SK-N-SH treated with all-trans-retinoic acid at 6 μM for 48 hours (cell line): ENCODE measurements at regions not wholly inside any gene's neighbourhood (a gene's known extent, or its start where the extent isn't known, plus 50 kb on each side); places are given as distances from the start of the nearest gene placed in this dataset.

ENCODE experiments used
- ATAC-seq: fragments of 200-7000 bp; cut with Tn5 transposase; 3 replicates; pipeline ENCODE4 v1.9.1; 2020; ENCODE audit warnings: mild to moderate bottlenecking, moderate library complexity
- ARNTL ChIP-seq: fragments of 450-650 bp; formaldehyde crosslinking; IDR thresholded peaks from 2 replicates; pipeline ENCODE4 v1.5.0; 2020; ENCODE audit warnings: low read depth, mild to moderate bottlenecking, moderate library complexity, borderline replicate concordance
- BACH2 ChIP-seq: fragments of 250-450 bp; sonication (Bioruptor Pico); IDR thresholded peaks from 2 replicates; pipeline ENCODE4 v1.9.0; 2021; ENCODE audit warnings: mild to moderate bottlenecking, borderline replicate concordance
- CREB5 ChIP-seq: fragments of 250-450 bp; sonication (Bioruptor Pico); IDR thresholded peaks from 2 replicates; pipeline ENCODE4 v1.5.1; 2020; ENCODE audit warnings: low read depth, mild to moderate bottlenecking, moderate library complexity
- CSDC2 ChIP-seq: fragments of 250-450 bp; sonication (Bioruptor Pico); IDR thresholded peaks from 2 replicates; pipeline ENCODE4 v1.5.0; 2020; ENCODE audit warnings: mild to moderate bottlenecking, moderate library complexity
- CSRNP3 ChIP-seq: fragments of 250-450 bp; sonication (Bioruptor Pico); IDR thresholded peaks from 2 replicates; pipeline ENCODE4 v1.5.1; 2021; ENCODE audit warnings: mild to moderate bottlenecking, moderate library complexity
- ESRRG ChIP-seq: fragments of 250-450 bp; sonication (Bioruptor Pico); IDR thresholded peaks from 2 replicates; pipeline ENCODE4 v1.6.1; 2021; ENCODE audit warnings: mild to moderate bottlenecking
- GLIS3 ChIP-seq: fragments of 250-450 bp; sonication (Bioruptor Pico); IDR thresholded peaks from 2 replicates; pipeline ENCODE4 v1.5.0; 2020; ENCODE audit warnings: mild to moderate bottlenecking, moderate library complexity
- ISL1 ChIP-seq: fragments of 250-450 bp; sonication (Bioruptor Pico); IDR thresholded peaks from 2 replicates; pipeline ENCODE4 v2.1.2; 2022; ENCODE audit warnings: mild to moderate bottlenecking, moderate library complexity
- OSR1 ChIP-seq: fragments of 250-450 bp; sonication (Bioruptor Pico); IDR thresholded peaks from 2 replicates; pipeline ENCODE4 v1.8.0; 2022; ENCODE audit warnings: moderate library complexity, mild to moderate bottlenecking, inconsistent platforms
- PPARA ChIP-seq: fragments of 250-450 bp; sonication (Bioruptor Pico); IDR thresholded peaks from 2 replicates; pipeline ENCODE4 v1.5.0; 2020; ENCODE audit warnings: mild to moderate bottlenecking, borderline replicate concordance
- RARB ChIP-seq: fragments of 250-450 bp; sonication (Bioruptor Pico); IDR thresholded peaks from 2 replicates; pipeline ENCODE4 v1.8.0; 2021; ENCODE audit warnings: mild to moderate bottlenecking, moderate library complexity
- SNAI2 ChIP-seq: fragments of 250-450 bp; sonication (Bioruptor Pico); IDR thresholded peaks from 2 replicates; pipeline ENCODE4 v1.5.0; 2020; ENCODE audit warnings: mild to moderate bottlenecking, moderate library complexity
- TCF4 ChIP-seq: fragments of 250-450 bp; sonication (Bioruptor Pico); IDR thresholded peaks from 2 replicates; pipeline ENCODE4 v1.8.0; 2021; ENCODE audit warnings: mild to moderate bottlenecking, moderate library complexity, borderline replicate concordance
- TOX ChIP-seq: fragments of 250-450 bp; sonication (Bioruptor Pico); IDR thresholded peaks from 2 replicates; pipeline ENCODE4 v1.8.0; 2021; ENCODE audit warnings: mild to moderate bottlenecking, moderate library complexity, borderline replicate concordance
- ZC3H10 ChIP-seq: fragments of 250-450 bp; sonication (Bioruptor Pico); IDR thresholded peaks from 2 replicates; pipeline ENCODE4 v1.5.1; 2021; ENCODE audit warnings: mild to moderate bottlenecking, moderate library complexity
- ZFP3 ChIP-seq: fragments of 250-450 bp; sonication (Bioruptor Pico); IDR thresholded peaks from 2 replicates; pipeline ENCODE4 v1.5.0; 2020; ENCODE audit warnings: mild to moderate bottlenecking, moderate library complexity
- ZFP30 ChIP-seq: fragments of 450-650 bp; formaldehyde crosslinking; IDR thresholded peaks from 2 replicates; pipeline ENCODE4 v1.5.0; 2022; ENCODE audit warnings: mild to moderate bottlenecking, moderate library complexity
- ZNF565 ChIP-seq: fragments of 450-650 bp; formaldehyde crosslinking; conservative IDR thresholded peaks from 2 replicates; pipeline ENCODE4 v1.5.0; 2020; ENCODE audit warnings: low read depth, mild to moderate bottlenecking, moderate library complexity
- ZNF70 ChIP-seq: fragments of 450-650 bp; formaldehyde crosslinking; IDR thresholded peaks from 2 replicates; pipeline ENCODE4 v1.5.0; 2020; ENCODE audit warnings: mild to moderate bottlenecking, moderate library complexity
- ZNF8 ChIP-seq: fragments of 450-650 bp; formaldehyde crosslinking; IDR thresholded peaks from 2 replicates; pipeline ENCODE4 v1.5.0; 2020; ENCODE audit warnings: mild to moderate bottlenecking, moderate library complexity
- TF ChIP-seq, protein P1 (sequence below): fragments of 250-450 bp; sonication (Bioruptor Pico); IDR thresholded peaks from 2 replicates; pipeline ENCODE4 v1.8.0; 2021; ENCODE audit warnings: low read depth, mild to moderate bottlenecking, moderate library complexity, borderline replicate concordance
- TF ChIP-seq, protein P2 (sequence below): fragments of 250-450 bp; sonication (Bioruptor Pico); IDR thresholded peaks from 2 replicates; pipeline ENCODE4 v1.8.0; 2020; ENCODE audit warnings: mild to moderate bottlenecking, moderate library complexity, borderline replicate concordance
- TF ChIP-seq, protein P3 (sequence below): fragments of 250-450 bp; sonication (Bioruptor Pico); IDR thresholded peaks from 2 replicates; pipeline ENCODE4 v1.5.0; 2020; ENCODE audit warnings: mild to moderate bottlenecking, moderate library complexity

GRCh38 chr3:56916716-56917360 lies 115.1 kb upstream of the ARHGEF3 start:
- no peak for TF ChIP-seq ZC3H10 (CRISPR knock-in tag)
- TF ChIP-seq BACH2 (CRISPR knock-in tag) = no peak
- no peak for TF ChIP-seq ISL1 (CRISPR knock-in tag)
- TF ChIP-seq CSDC2 (CRISPR knock-in tag) = no peak
- no peak for ATAC-seq

- no peak for ATAC-seq
- no peak for TF ChIP-seq RARB (CRISPR knock-in tag)
- no peak for TF ChIP-seq GLIS3 (CRISPR knock-in tag)
- TF ChIP-seq ESRRG (CRISPR knock-in tag) = no peak
- no peak for TF ChIP-seq ZC3H10 (CRISPR knock-in tag)
- TF ChIP-seq, protein P1, sequence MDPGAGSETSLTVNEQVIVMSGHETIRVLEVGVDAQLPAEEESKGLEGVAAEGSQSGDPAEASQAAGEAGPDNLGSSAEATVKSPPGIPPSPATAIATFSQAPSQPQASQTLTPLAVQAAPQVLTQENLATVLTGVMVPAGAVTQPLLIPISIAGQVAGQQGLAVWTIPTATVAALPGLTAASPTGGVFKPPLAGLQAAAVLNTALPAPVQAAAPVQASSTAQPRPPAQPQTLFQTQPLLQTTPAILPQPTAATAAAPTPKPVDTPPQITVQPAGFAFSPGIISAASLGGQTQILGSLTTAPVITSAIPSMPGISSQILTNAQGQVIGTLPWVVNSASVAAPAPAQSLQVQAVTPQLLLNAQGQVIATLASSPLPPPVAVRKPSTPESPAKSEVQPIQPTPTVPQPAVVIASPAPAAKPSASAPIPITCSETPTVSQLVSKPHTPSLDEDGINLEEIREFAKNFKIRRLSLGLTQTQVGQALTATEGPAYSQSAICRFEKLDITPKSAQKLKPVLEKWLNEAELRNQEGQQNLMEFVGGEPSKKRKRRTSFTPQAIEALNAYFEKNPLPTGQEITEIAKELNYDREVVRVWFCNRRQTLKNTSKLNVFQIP = no peak
- no peak for TF ChIP-seq PPARA (CRISPR knock-in tag)
- TF ChIP-seq ZNF8 (CRISPR knock-in tag) = no peak
- TF ChIP-seq SNAI2 (CRISPR knock-in tag) = no peak
- TF ChIP-seq, protein P2, sequence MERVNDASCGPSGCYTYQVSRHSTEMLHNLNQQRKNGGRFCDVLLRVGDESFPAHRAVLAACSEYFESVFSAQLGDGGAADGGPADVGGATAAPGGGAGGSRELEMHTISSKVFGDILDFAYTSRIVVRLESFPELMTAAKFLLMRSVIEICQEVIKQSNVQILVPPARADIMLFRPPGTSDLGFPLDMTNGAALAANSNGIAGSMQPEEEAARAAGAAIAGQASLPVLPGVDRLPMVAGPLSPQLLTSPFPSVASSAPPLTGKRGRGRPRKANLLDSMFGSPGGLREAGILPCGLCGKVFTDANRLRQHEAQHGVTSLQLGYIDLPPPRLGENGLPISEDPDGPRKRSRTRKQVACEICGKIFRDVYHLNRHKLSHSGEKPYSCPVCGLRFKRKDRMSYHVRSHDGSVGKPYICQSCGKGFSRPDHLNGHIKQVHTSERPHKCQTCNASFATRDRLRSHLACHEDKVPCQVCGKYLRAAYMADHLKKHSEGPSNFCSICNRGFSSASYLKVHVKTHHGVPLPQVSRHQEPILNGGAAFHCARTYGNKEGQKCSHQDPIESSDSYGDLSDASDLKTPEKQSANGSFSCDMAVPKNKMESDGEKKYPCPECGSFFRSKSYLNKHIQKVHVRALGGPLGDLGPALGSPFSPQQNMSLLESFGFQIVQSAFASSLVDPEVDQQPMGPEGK (CRISPR knock-in tag) = no peak
- no peak for TF ChIP-seq CREB5
- TF ChIP-seq TOX (CRISPR knock-in tag) = no peak
- TF ChIP-seq ZNF70 (CRISPR knock-in tag) = no peak
- no peak for TF ChIP-seq ARNTL (CRISPR knock-in tag)
- TF ChIP-seq TCF4 (CRISPR knock-in tag) = no peak
- TF ChIP-seq, protein P3, sequence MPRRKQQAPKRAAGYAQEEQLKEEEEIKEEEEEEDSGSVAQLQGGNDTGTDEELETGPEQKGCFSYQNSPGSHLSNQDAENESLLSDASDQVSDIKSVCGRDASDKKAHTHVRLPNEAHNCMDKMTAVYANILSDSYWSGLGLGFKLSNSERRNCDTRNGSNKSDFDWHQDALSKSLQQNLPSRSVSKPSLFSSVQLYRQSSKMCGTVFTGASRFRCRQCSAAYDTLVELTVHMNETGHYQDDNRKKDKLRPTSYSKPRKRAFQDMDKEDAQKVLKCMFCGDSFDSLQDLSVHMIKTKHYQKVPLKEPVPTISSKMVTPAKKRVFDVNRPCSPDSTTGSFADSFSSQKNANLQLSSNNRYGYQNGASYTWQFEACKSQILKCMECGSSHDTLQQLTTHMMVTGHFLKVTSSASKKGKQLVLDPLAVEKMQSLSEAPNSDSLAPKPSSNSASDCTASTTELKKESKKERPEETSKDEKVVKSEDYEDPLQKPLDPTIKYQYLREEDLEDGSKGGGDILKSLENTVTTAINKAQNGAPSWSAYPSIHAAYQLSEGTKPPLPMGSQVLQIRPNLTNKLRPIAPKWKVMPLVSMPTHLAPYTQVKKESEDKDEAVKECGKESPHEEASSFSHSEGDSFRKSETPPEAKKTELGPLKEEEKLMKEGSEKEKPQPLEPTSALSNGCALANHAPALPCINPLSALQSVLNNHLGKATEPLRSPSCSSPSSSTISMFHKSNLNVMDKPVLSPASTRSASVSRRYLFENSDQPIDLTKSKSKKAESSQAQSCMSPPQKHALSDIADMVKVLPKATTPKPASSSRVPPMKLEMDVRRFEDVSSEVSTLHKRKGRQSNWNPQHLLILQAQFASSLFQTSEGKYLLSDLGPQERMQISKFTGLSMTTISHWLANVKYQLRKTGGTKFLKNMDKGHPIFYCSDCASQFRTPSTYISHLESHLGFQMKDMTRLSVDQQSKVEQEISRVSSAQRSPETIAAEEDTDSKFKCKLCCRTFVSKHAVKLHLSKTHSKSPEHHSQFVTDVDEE (CRISPR knock-in tag) = no peak
- TF ChIP-seq ZFP30 (CRISPR knock-in tag) = no peak
- TF ChIP-seq ZNF565 (CRISPR knock-in tag) = no peak
- no peak for TF ChIP-seq ZFP3 (CRISPR knock-in tag)
- no peak for TF ChIP-seq CSRNP3 (CRISPR knock-in tag)
- TF ChIP-seq, all 23 proteins: peak for 0
Measured at GRCh38 chr3:56915966-56916586, 114.3 kb upstream of the ARHGEF3 start.

GRCh38 chr3:56914646-56915045 lies 112.9 kb upstream of the ARHGEF3 start:
- ATAC-seq = no peak
- TF ChIP-seq ARNTL (CRISPR knock-in tag) = no peak
- TF ChIP-seq, protein P2 (CRISPR knock-in tag) = no peak
- TF ChIP-seq CSDC2 (CRISPR knock-in tag) = no peak
- TF ChIP-seq RARB (CRISPR knock-in tag) = no peak
- TF ChIP-seq ESRRG (CRISPR knock-in tag) = no peak
- TF ChIP-seq ZNF8 (CRISPR knock-in tag) = no peak
- TF ChIP-seq OSR1 (CRISPR knock-in tag) = no peak
- TF ChIP-seq, protein P1 = no peak
- TF ChIP-seq ZNF565 (CRISPR knock-in tag) = no peak
- TF ChIP-seq, all 23 proteins: peak for 0
